Nephron (organoid): ENCODE measurements at regions not wholly inside any gene's neighbourhood (a gene's known extent, or its start where the extent isn't known, plus 50 kb on each side); places are given as distances from the start of the nearest gene placed in this dataset.
"Not testable (repeated sequence)": the region's sequence is repeated elsewhere in the genome, so short reads cannot be mapped to it uniquely, and the experiment has no call there.

Source experiments
- H3K27ac Mint-ChIP-seq, 3 experiments: 2 replicates each; pipeline ENCODE4 v1.8.0; 2020; ENCODE audit warnings: mixed read lengths in 3 of 3, mild to moderate bottlenecking in 2 of 3, moderate library complexity in 1 of 3
- H3K27me3 Mint-ChIP-seq: 2 replicates; pipeline ENCODE4 v1.8.0; 2021; ENCODE audit warnings: low read depth, mild to moderate bottlenecking, moderate library complexity, mixed read lengths
- H3K36me3 Mint-ChIP-seq: 2 replicates; pipeline ENCODE4 v1.8.0; 2020; ENCODE audit warnings: low read depth, mixed read lengths
- H3K4me1 Mint-ChIP-seq: 2 replicates; pipeline ENCODE4 v1.8.0; 2020; ENCODE audit warnings: mixed read lengths
- H3K4me3 Mint-ChIP-seq, 3 experiments: 2 replicates each; pipeline ENCODE4 v1.8.0; 2020; ENCODE audit warnings: mild to moderate bottlenecking in 3 of 3, mixed read lengths in 3 of 3, moderate library complexity in 2 of 3
- H3K9me3 Mint-ChIP-seq: 2 replicates; pipeline ENCODE4 v1.8.0; 2020; ENCODE audit warnings: mixed read lengths
- TF ChIP-seq, protein P1 (sequence below), 3 experiments: fragments of 200-600 bp; sonication (generic); IDR thresholded peaks; one replicate each; pipeline ENCODE4 v1.5.0; 2021; ENCODE audit warnings: antibody characterized with exemption in 3 of 3; ENCODE audit not compliant: unreplicated experiment in 3 of 3

DNA sequence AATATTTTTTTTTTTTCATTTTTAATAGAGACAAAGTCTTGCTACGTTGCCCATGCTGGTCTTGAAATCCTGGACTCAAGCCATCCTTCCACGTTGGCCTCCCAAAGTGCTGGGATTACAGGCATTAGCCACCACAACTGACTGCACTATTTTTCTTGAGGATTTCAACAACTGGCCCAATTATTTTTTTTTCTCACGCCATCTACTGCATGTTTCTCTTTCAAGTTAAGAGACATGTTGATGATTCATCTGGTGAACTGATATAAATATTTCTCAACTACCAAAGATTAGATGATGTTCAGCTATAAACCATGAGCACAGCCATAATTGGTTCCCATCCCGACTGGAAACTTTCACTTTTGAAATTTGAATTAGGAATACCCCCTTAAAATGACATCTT is 688.4 kb upstream of the SYT4 start:
- Mint-ChIP-seq H3K4me3 (no peak overlapping the region), H3K4me1 (no peaks in the 10 kb centered on the region), H3K27ac (no peak overlapping the region), H3K9me3 (no peaks in the 10 kb centered on the region), H3K27me3 (peaks cover 3% of the 10 kb centered on the region), H3K36me3 (no peaks in the 10 kb centered on the region)
- TF ChIP-seq, protein P1, sequence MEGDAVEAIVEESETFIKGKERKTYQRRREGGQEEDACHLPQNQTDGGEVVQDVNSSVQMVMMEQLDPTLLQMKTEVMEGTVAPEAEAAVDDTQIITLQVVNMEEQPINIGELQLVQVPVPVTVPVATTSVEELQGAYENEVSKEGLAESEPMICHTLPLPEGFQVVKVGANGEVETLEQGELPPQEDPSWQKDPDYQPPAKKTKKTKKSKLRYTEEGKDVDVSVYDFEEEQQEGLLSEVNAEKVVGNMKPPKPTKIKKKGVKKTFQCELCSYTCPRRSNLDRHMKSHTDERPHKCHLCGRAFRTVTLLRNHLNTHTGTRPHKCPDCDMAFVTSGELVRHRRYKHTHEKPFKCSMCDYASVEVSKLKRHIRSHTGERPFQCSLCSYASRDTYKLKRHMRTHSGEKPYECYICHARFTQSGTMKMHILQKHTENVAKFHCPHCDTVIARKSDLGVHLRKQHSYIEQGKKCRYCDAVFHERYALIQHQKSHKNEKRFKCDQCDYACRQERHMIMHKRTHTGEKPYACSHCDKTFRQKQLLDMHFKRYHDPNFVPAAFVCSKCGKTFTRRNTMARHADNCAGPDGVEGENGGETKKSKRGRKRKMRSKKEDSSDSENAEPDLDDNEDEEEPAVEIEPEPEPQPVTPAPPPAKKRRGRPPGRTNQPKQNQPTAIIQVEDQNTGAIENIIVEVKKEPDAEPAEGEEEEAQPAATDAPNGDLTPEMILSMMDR (IDR thresholded peaks at IDR 0.05; ENCODE audit: unreplicated experiment in 3 of 3): no peak

DNA sequence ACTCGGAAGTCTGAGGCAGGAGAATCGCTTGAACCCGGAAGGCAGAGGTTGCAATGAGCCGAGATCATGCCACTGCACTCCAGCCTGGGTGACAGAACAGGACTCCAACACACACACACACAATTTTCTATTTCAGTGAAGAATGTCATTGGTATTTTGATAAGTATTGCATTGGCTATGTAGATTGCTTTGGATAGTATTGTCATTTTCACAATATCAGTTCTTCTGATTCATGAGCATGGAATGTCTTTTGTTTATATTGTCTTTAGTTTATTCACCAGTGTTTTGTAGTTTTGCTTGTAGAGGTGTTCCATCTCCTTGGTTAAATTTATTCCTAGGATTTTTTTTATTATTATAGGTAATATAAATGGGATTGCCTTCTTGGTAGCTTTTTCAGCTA is 693.4 kb upstream of the SYT4 start:
- no peaks in the 10 kb centered on the region for H3K27me3 Mint-ChIP-seq
- no peak overlapping the region for H3K4me3 Mint-ChIP-seq
- no peak overlapping the region for H3K27ac Mint-ChIP-seq
- TF ChIP-seq, protein P1 (IDR thresholded peaks at IDR 0.05; ENCODE audit: unreplicated experiment in 3 of 3): no peak
- H3K36me3 Mint-ChIP-seq: no peaks in the 10 kb centered on the region
- no peaks in the 10 kb centered on the region for H3K4me1 Mint-ChIP-seq
- no peaks in the 10 kb centered on the region for H3K9me3 Mint-ChIP-seq

DNA sequence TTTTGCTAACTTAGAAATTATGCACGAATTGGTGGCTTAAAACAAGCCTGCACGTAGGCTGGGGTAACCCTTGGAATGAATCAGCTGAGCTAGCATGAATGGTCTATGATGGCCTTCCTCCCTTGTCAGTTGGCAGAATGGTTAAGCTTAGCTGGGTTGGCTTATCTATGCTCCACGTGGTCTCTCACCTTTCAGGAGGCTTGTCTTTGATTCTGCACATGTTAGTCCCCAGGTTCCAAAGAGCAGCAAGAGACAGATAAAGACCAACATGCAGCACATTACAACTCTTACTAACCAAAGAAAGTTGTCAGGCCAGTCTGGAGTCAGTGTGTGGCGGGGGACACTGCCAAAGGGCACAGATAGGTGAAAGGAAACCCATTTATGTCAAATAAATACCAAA is 700.9 kb upstream of the SYT4 start:
- TF ChIP-seq, protein P1 (IDR thresholded peaks at IDR 0.05; ENCODE audit: unreplicated experiment in 3 of 3): no peak
- H3K27ac Mint-ChIP-seq: no peak overlapping the region
- H3K4me3 Mint-ChIP-seq: no peak overlapping the region
- H3K4me1 Mint-ChIP-seq: no peaks in the 10 kb centered on the region
- H3K36me3 Mint-ChIP-seq: no peaks in the 10 kb centered on the region
- H3K27me3 Mint-ChIP-seq: no peaks in the 10 kb centered on the region
- peaks cover 2% of the 10 kb centered on the region for H3K9me3 Mint-ChIP-seq

DNA sequence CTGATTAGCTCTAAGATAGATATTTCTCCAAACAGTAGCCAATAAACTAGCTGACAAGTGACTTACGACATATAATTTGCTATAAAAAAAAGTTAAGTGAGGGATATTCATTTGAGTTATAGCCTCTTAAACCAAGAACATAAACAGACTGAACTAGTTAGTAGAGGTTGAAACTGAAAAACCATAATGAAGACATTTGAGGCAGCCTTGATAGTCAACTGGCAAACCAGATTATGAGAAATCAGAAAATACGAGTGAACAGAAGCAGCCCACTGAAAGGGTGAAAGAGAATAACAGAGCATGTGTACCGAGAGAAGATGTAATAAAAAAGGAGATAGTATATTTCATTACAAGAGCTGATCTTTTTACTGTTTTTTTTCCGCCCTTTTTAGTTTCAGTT is 698.1 kb upstream of the SETBP1 start:
- H3K9me3 Mint-ChIP-seq: peaks cover 28% of the 10 kb centered on the region
- H3K4me3 Mint-ChIP-seq: no peak overlapping the region
- H3K27ac Mint-ChIP-seq: no peak overlapping the region
- H3K27me3 Mint-ChIP-seq: no peaks in the 10 kb centered on the region
- H3K4me1 Mint-ChIP-seq: no peaks in the 10 kb centered on the region
- no peaks in the 10 kb centered on the region for H3K36me3 Mint-ChIP-seq
- TF ChIP-seq, protein P1 (IDR thresholded peaks at IDR 0.05; ENCODE audit: unreplicated experiment in 3 of 3): no peak

DNA sequence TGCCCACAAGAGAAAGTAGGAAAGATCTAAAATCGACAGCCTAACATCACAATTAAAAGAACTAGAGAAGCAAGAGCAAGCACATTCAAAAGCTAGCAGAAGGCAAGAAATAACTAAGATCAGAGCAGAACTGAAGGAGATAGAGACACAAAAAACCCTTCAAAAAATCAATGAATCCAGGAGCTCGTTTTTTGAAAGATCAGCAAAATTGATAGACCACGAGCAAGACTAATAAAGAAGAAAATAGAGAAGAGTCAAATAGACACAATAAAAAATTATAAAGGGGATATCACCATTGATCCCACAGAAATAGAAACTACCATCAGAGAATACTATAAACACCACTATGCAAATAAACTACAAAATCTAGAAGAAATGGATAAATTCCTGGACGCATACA is 693.6 kb upstream of the SETBP1 start:
- H3K27me3 Mint-ChIP-seq, H3K36me3 Mint-ChIP-seq, H3K4me1 Mint-ChIP-seq, H3K27ac Mint-ChIP-seq, H3K4me3 Mint-ChIP-seq: not testable (repeated sequence)
- peaks cover 47% of the 10 kb centered on the region for H3K9me3 Mint-ChIP-seq

DNA sequence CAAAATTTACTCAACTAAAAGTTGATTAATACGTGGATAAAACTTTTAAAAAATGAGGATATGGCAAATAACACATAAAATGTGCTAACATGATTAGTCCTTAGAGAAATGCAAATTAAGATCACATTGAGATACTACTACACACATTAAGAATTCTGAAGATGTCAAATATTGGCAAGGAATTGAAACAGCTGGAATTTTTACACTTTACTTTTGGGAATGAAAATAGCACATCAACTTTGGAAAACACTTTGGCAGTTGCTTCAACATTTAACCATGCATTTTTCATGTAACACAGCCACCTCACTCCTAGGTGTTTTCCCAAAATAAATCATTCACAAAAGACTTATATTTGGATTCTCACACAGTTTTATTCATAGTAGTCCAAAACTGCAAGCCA is 687.9 kb upstream of the SETBP1 start:
- H3K27me3 Mint-ChIP-seq: no peaks in the 10 kb centered on the region
- no peak overlapping the region for H3K27ac Mint-ChIP-seq
- TF ChIP-seq, protein P1 (IDR thresholded peaks at IDR 0.05; ENCODE audit: unreplicated experiment in 3 of 3): no peak
- H3K4me3 Mint-ChIP-seq: no peak overlapping the region
- H3K36me3 Mint-ChIP-seq: peaks cover 3% of the 10 kb centered on the region
- no peaks in the 10 kb centered on the region for H3K4me1 Mint-ChIP-seq
- peaks cover 18% of the 10 kb centered on the region for H3K9me3 Mint-ChIP-seq
